ENCODE measurements at regions not wholly inside any gene's neighbourhood (a gene's known extent, or its start where the extent isn't known, plus 50 kb on each side); places are given as distances from the start of the nearest gene placed in this dataset.

DNA sequence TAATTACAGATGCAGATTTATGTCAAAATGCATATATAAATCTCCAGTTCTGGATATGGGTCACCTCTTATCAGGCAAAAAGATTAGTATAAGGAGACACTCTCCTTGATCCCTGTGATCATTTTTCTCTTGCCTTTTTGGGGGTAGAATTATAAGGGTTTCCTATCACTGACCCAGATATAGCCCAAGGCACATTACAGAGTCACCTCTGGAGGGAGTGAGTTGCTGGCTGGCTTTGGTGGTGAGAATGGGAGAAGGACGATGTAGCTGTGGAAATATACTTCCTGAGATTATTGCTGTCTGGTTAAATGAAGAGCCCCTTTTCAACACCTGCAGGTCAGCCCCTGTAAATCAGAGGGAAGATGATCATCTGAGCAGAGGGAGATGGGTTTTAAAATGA lies 418.7 kb downstream of the MTX2 start:
- no peak for DNase-seq

DNA sequence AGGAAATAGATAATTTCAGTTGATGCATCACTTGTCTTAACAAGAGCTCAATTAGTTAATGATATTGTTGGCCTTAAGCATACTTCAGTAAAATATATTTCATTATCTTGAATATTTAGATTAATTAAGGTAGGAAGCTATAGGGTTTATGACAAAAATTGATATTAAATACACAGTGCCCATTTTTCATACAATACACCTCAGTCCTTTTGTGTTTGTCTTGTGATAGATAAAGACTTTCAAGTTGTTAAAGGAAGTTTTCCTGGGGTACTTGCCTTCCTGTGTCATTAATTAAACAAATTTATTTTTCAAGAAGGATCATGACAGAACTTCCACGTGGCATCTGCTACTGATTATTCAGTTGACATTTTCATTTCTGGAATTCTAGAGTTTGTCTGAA lies 420.5 kb downstream of the MTX2 start:
- no peak for DNase-seq

DNA sequence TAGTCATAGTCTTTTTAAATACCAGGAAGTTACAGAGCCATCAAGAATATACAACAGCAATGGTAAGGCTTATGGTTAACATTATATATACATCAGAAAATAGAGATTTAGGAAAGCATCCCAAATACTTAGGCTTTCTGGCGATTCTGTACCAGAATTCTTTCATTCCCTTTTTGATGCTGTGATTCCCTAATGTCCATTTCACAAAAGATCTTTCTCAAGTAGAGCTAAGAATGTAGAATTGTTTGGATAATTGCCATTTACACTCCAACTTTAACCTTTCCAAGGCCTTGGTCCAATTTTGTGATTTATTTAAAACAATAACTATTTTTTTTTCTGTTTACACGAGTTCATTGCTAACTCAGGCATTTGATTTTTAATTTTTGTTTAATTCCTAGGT lies 422.2 kb downstream of the MTX2 start:
- DNase-seq = no peak

DNA sequence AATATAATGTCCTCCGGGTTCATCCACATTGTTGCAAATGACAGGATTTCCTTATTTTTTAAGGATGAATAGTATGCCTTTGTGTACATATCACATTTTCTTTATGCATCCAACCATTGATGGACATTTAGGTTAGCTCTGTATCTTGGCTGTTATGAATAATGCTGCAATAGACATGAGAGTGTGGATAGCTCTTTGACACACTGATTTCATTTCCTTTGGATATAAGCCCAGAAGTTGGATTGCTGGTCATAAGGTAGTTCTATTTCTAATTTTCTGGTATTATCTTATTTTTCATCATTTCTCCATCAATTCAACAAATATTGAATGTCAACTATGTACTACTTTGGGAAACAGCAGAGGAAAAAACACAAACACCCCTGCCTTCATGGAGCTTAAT lies 423.3 kb downstream of the MTX2 start:
- no peak for DNase-seq

DNA sequence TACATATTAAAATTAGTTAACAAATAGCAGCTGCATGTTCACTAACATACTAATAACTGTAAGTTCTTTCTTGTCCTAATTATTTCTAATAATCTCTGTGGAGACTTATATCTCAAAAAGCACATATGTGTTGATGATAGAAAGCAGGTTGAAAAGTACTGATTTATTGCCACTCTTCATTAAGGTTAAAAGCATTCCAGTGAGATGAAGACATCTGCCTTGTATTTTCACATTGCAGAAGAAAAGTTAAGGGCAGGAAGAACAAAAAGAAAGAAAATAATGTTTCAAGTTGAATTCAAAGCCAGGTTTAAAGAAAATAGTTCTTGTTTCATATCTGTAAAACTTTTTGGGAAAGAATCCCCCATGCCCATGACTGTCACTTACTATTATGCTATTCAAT lies 429.9 kb downstream of the MTX2 start:
- no peak for DNase-seq

DNA sequence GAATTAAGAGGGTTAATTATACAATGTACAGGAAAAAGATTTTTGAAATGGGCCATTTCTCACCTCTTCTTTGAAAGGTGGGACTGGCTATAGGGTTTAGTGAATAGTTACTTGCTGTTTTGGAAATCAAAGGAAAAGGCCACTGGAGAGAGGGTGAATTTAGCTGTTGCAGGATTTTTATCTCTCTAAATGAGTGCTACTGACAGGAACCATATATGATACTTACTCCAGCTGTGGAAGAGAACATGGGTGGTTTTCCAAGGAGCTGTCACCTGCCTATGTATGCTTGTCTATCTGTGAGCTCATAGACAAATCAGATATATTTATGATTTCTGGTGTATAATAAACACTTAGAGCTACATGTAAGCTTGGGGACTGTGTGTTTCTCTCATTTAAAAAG lies 430.4 kb downstream of the MTX2 start:
- no peak for DNase-seq

DNA sequence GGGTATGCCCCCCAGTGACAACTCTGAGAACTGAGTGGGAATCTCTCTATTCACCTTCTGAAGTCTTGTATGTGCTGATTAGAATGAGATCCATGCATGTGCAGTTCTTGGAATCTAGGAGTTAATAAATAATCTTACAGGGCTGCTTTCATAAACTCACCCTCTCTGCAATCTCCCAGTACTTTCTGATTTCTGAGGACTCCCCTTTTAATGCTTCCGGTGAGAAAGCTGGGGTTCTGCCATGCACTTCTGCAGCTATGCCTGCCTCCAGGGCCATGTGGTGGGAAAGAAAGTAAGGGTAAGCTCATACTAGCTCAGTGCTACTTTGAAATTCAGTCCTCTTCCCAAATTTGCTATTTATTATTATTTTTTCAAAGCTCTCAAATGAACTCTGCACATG lies 432.9 kb downstream of the MTX2 start:
- DNase-seq = no peak

DNA sequence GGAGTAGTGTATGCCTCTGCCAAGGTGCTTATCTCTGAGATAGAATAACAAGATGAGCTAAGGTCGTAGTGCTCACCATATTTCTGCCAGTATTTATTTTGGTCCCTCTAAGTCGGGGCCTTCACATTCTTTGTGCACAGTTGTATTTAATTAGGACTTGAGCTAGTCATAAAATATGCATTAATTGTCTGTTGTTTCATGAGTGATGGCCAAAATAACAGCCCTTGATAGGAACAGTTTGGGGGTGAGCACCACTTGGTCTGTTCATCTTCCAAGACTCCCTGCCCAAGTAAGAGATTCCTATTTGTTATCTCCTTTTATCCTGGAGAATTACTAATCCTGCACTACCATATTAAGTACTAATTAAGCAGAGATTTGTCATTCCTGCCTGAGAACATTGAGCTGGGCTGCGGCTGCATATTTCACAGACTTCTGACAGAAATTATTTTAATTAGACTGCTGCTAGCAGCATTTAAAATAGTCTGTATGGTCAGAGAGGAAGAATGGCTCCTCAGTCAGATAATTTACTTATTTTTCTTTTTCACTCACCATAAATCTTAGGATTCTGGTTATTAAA lies 435.1 kb downstream of the MTX2 start:
- no peak for DNase-seq

DNA sequence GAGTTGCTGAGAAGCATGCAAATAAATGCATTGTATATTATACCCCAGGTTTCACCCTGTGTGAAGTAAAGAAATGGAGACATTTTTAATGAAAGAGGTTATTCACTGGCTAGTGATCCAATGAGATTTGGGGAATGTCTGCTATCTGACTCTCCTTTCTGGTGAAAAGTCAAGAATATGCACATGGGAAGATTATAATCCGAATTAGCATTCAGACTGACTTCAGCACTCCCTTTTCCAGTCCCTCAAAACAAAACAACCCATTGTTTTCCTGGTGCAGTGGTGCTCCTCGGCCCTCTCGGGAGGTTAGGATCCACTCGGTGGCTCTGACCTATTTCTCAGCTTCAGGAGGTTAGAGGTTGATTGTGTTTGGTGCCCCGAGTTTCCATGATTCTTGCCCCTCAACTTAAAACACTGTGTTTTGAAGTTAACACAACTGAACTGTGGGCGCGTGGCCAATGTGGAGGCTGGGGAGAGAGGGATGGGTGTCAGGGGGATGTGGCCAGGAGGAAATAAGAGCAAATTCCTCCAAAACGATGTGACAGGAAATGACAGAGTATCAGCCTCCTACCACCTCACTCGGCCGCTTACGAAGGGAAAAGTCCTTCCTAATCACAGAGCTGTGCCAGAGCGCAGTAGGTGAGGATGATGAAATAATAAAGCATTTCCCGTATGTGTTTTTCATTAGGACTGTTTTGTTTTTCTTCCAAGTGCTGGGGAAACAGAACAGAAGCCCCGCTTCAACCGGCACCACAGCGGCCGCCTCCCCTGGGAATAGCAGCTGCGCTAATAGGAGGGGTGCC lies 440.1 kb downstream of the MTX2 start:
- no peak for DNase-seq

DNA sequence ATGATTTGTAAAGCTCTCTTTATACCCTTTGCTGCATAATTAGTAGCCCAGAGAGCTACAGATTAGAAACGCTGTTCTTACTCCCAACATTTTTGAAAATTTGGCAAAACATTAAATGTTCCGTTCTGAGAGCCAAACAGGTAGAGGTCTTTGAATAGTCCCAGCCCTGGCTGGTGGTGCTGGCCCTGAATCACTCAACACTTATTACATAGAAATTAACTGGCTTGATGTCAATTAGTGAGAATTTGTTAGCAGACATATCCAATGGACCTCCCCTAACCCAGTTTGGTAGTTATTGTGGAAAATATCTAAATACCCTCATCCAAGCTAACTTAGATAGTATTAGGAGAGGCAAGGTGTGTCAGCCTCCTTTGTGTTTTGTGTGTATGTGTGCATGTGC lies 440.7 kb downstream of the MTX2 start:
- DNase-seq = no peak

DNA sequence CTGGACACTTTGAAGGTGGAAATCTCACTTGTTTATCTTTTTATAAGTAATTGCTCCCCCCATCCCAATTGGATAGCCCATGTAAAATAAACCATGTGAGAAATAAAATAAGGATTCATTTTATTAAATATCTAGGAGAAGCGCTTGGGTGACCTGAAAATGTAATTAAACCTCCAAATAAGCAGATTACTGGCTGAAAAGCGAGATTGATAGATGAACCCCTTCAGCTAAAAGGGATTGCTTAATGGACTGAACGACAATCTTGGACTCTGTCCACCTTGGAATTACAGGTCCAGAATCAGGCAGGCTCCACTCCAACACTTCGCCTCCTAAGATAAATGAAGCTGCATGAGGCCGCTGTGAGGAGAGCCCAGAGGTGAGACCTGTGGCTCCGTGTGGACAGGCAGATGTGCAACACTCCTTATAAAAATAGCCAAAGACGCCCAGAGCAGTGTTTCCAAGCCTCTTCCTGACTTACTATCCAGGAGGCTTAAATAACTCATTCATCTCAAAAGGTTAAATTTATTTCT lies 441.5 kb downstream of the MTX2 start:
- DNase-seq = no peak

DNA sequence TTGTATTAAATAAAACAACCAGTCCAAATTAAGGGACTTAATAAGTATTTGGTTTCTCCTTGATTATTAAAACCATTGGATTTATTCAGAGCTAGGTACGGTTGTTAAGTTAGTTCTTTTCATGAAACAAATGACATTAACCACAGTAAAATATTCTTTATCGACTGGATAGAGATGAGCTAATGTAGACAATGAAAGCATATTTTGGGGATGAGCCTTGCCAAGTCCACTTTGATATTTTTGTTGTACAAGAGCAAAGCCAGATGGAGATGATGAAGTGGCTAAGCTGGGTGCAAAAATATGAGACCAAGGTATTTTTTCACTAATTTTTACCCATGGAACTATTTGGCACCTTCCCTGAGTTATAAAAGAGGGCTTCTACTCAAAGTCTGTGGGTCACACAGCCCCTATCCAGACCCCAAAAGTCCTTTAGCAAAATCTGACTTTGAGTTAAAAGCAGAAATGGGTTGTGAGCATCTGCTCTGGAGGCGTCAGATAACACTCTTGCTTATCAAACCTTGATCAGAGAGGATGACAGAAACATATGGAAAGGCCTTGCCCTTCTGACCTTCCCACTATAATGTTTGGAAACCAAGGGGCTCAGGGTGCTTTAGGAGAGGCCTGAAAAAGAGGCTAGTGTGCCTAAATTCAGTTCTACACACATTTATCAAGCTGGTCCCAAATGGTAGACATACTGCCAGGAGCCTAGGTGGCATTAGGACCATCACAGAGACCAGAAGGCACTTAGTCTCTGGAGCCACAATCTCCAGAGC lies 456.8 kb downstream of the MTX2 start:
- no peak for DNase-seq

DNA sequence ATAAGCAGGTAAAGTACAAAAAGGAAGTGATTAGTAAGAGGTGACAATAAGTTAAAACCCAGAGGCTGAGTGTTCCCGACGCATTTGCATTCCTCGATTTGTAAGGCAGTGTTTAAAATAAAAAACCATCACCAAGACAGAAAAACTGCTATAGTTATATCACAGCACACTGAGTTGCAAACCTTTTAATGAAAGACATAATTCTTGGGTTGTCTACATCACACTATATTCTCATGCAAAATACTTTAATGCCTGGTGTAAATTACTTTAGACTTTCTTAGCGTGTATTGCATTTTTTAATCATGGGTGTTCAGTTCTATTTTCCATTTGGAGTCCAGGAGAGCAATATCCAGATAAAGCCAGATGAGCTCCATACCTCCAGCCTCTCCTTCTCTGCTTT lies 458.5 kb downstream of the MTX2 start:
- DNase-seq = no peak

DNA sequence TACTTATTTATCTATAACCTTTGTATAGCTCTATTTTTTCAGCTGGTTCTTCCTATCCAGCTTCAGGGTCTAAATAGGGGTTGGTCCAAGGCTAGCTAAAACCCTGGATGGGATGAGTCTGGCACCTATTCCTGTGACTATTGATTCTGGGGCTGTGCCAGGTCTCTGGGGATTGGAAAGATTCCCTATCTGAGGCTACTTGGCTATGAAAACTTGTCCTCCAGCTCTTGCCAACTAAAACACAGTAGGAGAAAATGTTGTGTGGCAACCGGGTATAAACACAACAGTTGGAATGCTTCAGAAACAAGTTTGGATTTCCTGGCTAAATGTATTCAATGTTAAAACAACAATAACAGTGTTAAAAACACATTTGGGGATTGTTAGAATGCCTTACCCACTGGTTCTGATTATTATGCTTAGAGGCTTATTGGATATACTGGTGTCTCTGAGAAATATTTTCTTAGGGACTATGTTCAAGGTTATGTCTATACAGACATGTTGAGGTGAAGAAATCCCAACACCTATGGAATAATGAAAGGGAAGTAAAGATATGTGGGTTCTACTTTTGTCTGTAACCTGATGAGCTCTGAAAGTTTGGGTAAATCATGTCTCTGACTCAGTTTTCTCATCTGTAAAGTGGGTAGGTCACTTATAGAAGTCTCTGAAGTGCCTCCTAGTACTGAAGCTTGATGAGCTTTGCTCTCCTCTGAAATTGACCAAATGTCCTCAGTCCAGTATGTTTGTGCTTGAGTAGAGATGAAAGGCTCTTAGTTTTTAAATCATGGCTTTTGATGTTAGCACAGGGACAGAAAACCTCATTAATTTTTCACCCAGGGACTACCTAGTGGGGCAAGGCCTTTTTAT lies 460.7 kb downstream of the MTX2 start:
- DNase-seq = no peak

DNA sequence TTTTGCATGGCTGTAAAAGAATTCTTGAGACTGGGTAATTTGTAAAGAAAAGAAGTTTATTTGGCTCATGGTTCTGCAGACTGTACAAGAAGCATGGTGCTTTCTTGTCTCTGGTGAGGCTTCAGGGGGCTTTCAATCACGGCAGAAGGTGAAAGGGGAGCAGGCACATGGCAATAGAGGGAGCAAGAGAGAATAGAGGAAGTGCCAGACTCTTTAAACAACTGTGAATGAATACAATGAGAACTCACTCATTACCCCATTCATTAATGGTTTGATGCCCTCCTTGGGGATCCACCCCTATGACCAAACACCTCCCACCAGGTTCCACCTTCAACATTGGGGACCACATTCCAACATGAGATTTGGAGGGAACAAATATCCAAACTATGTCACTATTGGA lies 463.5 kb downstream of the MTX2 start:
- DNase-seq = no peak

DNA sequence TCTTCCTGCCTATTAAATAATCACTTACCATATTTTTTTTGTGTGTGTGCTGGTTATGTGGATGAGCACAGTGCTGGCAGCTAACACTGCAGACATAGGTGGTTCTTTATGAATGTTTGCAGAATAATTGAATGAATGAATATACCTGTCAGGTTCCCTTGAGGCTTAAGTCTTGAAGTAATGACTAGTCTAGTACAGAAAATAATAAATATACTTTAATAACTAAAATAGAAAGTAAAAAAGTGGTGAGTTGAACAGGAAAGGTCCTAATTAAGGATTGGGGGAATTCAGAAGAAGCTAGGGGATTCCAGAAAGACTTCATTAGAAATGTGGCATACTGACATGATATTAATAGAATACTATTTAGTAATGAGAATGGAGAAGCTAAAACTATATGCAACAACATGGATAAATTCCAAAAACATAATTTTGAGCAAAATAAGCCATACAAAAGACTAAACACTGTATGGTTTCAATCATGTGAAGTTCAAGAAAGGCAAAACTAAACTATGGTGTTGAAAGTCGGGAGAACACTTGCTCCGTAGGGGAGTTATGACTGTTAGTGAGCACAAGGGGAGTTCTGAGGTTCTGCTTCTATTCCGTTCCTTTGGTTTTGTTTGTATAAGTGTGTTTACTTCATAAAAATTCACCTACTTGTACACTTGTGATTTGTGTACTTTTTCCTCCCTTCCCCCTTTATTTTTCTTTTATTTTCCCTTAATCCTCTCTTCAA lies 464.6 kb downstream of the MTX2 start:
- no peak for DNase-seq

DNA sequence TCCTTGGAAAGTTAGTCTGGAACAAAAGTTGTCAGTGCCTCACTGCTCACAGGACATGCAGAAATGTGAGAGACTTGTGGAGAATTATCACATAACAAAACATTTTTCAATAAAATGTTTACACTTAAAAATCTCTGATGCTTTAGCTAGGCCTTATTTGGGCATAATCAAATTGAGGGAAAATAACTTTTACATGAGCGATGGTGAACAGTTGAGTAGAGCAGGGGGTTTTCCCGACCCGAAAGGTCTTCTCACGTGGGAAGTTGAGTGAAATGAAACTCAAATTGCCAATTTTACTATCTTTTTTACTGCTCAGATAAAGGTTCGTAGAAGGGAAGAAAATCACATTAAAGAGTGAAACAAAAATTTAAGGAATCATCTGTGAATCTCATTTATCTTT lies 465.6 kb downstream of the MTX2 start:
- no peak for DNase-seq

DNA sequence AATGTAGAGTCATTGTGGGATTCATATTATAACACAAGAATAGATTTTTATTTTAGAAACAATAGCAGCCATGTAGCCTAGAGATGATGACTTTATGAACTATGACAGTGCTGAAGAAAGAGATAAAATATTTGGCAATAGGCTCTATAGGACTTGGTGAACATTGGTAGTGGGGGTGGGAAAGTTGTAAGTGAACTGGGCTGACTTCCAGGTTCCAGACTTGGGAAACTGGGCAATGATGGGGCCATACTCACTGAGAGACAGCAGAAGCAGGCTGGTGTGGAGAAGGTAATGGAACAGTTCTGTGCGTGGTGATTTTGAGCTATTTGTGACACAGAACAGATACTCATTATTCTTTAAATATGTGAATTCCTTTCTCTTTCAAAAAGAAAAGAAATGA lies 470.3 kb upstream of the HNRNPA3 start:
- DNase-seq = no peak

DNA sequence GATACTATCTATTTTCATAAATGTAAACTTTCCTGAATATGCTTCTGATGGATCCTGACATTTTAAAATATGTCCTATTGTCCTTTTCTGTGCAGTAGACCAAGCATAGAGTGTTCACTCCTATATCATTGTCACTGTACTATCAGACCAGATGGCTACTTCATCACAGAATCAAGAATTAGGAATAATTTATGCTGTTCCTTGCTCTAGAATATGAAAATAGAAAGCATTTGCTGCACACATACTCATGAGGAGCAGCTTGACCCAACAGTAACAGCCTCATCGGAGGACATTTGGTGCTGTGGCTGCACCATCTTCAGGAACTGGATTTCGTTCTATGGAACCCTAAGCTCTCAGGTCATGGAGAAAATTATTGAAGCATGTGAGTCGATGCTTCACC lies 468.9 kb upstream of the HNRNPA3 start:
- no peak for DNase-seq

DNA sequence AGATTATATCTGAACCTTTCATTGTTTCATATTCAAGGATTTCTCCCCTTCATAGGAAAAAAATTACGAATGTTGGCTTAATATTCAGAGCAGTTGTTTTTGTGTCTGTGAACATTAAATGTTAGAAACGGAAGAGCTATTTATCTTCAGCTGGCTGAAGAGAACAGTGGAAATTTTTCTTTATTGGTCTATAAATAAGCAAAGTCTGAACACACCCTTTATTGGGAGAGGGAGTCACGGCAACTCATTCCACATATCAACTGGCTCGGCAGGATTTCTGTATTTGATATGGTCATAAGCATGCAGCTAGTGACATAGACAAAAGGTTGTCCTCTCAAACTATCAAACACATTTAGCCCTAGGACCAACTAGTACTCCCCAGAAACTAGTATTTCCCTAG lies 468.4 kb upstream of the HNRNPA3 start:
- no peak for DNase-seq

DNA sequence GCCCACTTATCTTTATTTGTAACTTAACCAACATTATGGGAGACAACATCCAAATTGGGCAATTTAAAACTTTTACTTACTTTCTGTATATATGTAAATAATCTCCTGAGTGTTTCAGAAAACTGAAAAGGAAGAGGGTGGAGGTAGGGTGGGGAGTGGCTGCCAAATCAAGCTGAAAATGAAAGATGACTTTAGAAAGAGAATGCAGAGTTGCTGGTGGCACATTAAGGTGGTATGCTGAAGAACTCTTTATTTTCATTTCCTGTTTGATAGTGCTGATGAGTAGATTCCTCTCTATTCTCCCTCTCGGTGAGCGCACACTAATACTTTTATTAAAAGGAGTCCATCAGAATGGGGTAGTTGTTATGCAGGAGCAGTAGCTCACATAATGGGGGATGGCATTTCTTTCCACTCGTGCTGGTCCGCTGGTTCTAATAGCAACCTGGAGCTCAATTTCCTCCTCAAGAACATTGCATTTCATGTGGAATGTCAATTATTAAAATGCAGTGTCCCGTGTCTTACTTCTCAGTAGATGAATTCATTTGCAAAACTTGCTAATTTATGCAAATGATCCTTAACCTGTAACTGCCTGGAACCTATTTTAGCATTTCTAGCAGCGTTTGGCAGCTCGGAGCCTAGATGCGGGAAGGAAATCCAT lies 466.9 kb upstream of the HNRNPA3 start:
- no peak for DNase-seq

DNA sequence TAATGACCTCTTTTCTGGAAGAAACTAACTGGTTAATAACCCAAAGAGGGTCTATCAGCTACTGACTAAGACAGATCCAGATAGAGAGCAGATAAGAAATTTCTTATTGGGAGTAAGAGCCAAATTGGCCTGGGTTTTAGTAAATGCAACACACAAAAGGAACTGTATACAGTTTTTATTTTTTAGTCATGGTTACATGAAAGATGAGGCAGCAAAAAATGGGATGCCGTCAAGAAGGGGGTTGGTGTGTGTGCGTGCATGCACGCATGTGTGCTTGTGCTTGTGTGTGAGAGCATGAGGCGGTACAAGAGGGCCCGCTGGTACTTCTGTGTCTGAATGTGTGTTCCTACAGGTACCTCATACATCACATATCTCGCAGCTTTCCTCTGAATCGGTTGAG lies 466.2 kb upstream of the HNRNPA3 start:
- no peak for DNase-seq
